GM23338 (cell line): ENCODE measurements at regions not wholly inside any gene's neighbourhood (a gene's known extent, or its start where the extent isn't known, plus 50 kb on each side); places are given as distances from the start of the nearest gene placed in this dataset.
A peak's percentile ranks its signal among the peaks of the same experiment; 100 is the strongest.

Experiments used
- ATAC-seq: fragments of 200-7000 bp; cut with Tn5 transposase; 3 replicates; pipeline ENCODE4 v1.9.1; 2020
- DNase-seq: peaks from one replicate; pipeline ENCODE4 v3.0.0-alpha.2; 2015; ENCODE audit warnings: low spot score
- H2AFZ ChIP-seq: fragments of 200-600 bp; sonication (generic); 2 replicates; pipeline ENCODE4 v1.8.0; 2016; ENCODE audit warnings: antibody characterized with exemption, mild to moderate bottlenecking, moderate library complexity
- H3F3A ChIP-seq: fragments of 200-600 bp; sonication (generic); replicated peaks from 2 replicates; pipeline ENCODE4 v1.8.0; 2017; ENCODE audit warnings: antibody characterized with exemption, mixed run types, low read depth
- H3K27ac ChIP-seq: fragments of 200-600 bp; sonication (generic); 2 replicates; pipeline ENCODE4 v1.6.1; 2016; ENCODE audit warnings: low read depth
- H3K27me3 ChIP-seq: fragments of 200-600 bp; sonication (generic); 2 replicates; pipeline ENCODE4 v1.8.0; 2016; ENCODE audit warnings: mild to moderate bottlenecking, mixed run types, moderate library complexity; ENCODE audit not compliant: insufficient read depth
- H3K36me3 ChIP-seq: fragments of 200-600 bp; sonication (generic); 2 replicates; pipeline ENCODE4 v1.8.0; 2016; ENCODE audit warnings: mild to moderate bottlenecking; ENCODE audit not compliant: insufficient read depth
- H3K4me1 ChIP-seq: fragments of 200-600 bp; sonication (generic); 2 replicates; pipeline ENCODE4 v1.8.0; 2016; ENCODE audit warnings: mild to moderate bottlenecking, moderate library complexity; ENCODE audit not compliant: insufficient read depth
- H3K4me2 ChIP-seq: fragments of 200-600 bp; sonication (generic); 2 replicates; pipeline ENCODE4 v1.7.1; 2017; ENCODE audit warnings: mixed run types
- H3K4me3 ChIP-seq: fragments of 200-600 bp; sonication (generic); 2 replicates; pipeline ENCODE4 v1.6.1; 2016; ENCODE audit warnings: mixed run types
- H3K79me2 ChIP-seq: fragments of 200-600 bp; sonication (generic); replicated peaks from 2 replicates; pipeline ENCODE4 v1.8.0; 2017; ENCODE audit warnings: mild to moderate bottlenecking; ENCODE audit not compliant: insufficient read depth
- H3K9me2 ChIP-seq: fragments of 200-600 bp; sonication (generic); 2 replicates; pipeline ENCODE4 v1.8.0; 2017; ENCODE audit not compliant: insufficient read depth
- H4K20me1 ChIP-seq: fragments of 200-600 bp; sonication (generic); replicated peaks from 2 replicates; pipeline ENCODE4 v1.8.0; 2017; ENCODE audit warnings: mild to moderate bottlenecking; ENCODE audit not compliant: insufficient read depth
- H3K27ac Mint-ChIP-seq: 2 replicates; pipeline ENCODE4 v1.8.0; 2020; ENCODE audit warnings: inconsistent platforms, mild to moderate bottlenecking, moderate library complexity, mixed read lengths
- H3K27me3 Mint-ChIP-seq: 3 replicates; pipeline ENCODE4 v1.8.0; 2022; ENCODE audit warnings: low read depth, mild to moderate bottlenecking, moderate library complexity, mixed read lengths, inconsistent platforms; ENCODE audit not compliant: insufficient read depth, poor library complexity
- H3K36me3 Mint-ChIP-seq: 3 replicates; pipeline ENCODE4 v1.8.0; 2021; ENCODE audit warnings: low read depth, mild to moderate bottlenecking, inconsistent platforms, moderate library complexity, mixed read lengths
- H3K4me1 Mint-ChIP-seq: 3 replicates; pipeline ENCODE4 v1.8.0; 2020; ENCODE audit warnings: mild to moderate bottlenecking, inconsistent platforms, mixed read lengths
- H3K4me3 Mint-ChIP-seq: 3 replicates; pipeline ENCODE4 v1.8.0; 2021; ENCODE audit warnings: moderate library complexity, mild to moderate bottlenecking, inconsistent platforms, mixed read lengths
- H3K9me3 Mint-ChIP-seq: 3 replicates; pipeline ENCODE4 v1.8.0; 2020; ENCODE audit warnings: moderate library complexity, mild to moderate bottlenecking, inconsistent platforms, mixed read lengths
- CREB1 ChIP-seq: fragments of 250-450 bp; sonication (Bioruptor Pico); IDR thresholded peaks from 2 replicates; pipeline ENCODE4 v1.5.0; 2020; ENCODE audit warnings: low read depth, mild to moderate bottlenecking, moderate library complexity
- EZH2 ChIP-seq: fragments of 200-600 bp; sonication (generic); IDR thresholded peaks from one replicate; pipeline ENCODE4 v1.8.0; 2017; ENCODE audit warnings: antibody characterized with exemption, mild to moderate bottlenecking, low read depth; ENCODE audit not compliant: unreplicated experiment
- JUNB ChIP-seq: IDR thresholded peaks from one replicate; pipeline ENCODE4 v1.6.1; 2016; ENCODE audit warnings: antibody characterized with exemption; ENCODE audit not compliant: unreplicated experiment
- NANOG ChIP-seq: IDR thresholded peaks from 2 replicates; pipeline ENCODE4 v1.6.1; 2016; ENCODE audit warnings: antibody characterized with exemption, borderline replicate concordance
- POLR2AphosphoS5 ChIP-seq: IDR thresholded peaks from 2 replicates; pipeline ENCODE4 v1.6.1; 2016; ENCODE audit warnings: antibody characterized with exemption, low read depth
- STAT1 ChIP-seq: IDR thresholded peaks from one replicate; pipeline ENCODE4 v1.6.1; 2016; ENCODE audit warnings: antibody characterized with exemption; ENCODE audit not compliant: unreplicated experiment
- ZNF114 ChIP-seq: fragments of 250-450 bp; sonication (Bioruptor Pico); IDR thresholded peaks from 2 replicates; pipeline ENCODE4 v1.5.0; 2020; ENCODE audit warnings: mild to moderate bottlenecking, moderate library complexity
- ZNF331 ChIP-seq: fragments of 250-450 bp; sonication (Bioruptor Pico); IDR thresholded peaks from 2 replicates; pipeline ENCODE4 v1.5.0; 2020; ENCODE audit warnings: low read depth, mild to moderate bottlenecking, moderate library complexity
- TF ChIP-seq, protein P1 (sequence below): IDR thresholded peaks from 2 replicates; pipeline ENCODE4 v1.6.1; 2016; ENCODE audit warnings: antibody characterized with exemption
- TF ChIP-seq, protein P2 (sequence below): IDR thresholded peaks from one replicate; pipeline ENCODE4 v1.6.1; 2018; ENCODE audit warnings: antibody characterized with exemption; ENCODE audit not compliant: unreplicated experiment
- TF ChIP-seq, protein P3 (sequence below), 2 experiments: fragments of 200-600 bp in 1 of 2; sonication (generic) in 1 of 2; conservative IDR thresholded peaks; 2 replicates each; pipeline versions ENCODE4 v1.5.1 to v1.6.1; 2016 to 2017; ENCODE audit warnings: antibody characterized with exemption in 2 of 2, low read depth in 2 of 2, mild to moderate bottlenecking in 2 of 2, moderate library complexity in 1 of 2

DNA sequence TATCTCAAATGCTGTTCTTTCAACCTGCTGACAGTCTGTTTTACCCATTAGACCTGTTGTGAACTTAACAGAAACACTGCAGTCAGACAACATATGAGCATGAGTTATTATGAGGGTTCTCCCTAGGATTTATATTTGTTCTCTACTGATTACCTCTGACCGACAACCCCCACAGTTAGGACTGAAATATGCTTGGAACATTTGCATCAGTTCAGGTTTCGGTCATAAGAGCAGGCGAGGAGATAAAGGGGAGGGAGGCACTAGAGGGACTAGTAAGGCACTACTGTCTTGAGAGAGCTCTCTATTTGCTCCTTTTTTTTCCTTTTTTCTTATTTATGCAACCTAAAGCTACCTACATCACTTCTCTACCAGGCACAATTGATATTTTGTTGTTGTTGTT, 133.2 kb upstream of the REG3G start:
- H4K20me1 ChIP-seq, result no peaks in the 10 kb centered on the region; the same call in 1 of the 2 replicates
- Mint-ChIP-seq H3K9me3 (no peaks in the 10 kb centered on the region), H3K36me3 (no peaks in the 10 kb centered on the region), H3K4me3 (no peak overlapping the region), H3K27me3 (no peaks in the 10 kb centered on the region), H3K27ac (no peak overlapping the region), H3K4me1 (peaks cover 13% of the 10 kb centered on the region)
- peak overlapping the region; percentile 8; the same call in 1 of the 2 replicates for H2AFZ ChIP-seq
- H3K4me1 ChIP-seq, result peaks cover under 1% of the 10 kb centered on the region; the same call in 1 of the 2 replicates
- no peaks in the 10 kb centered on the region for H3K27me3 ChIP-seq
- no peaks in the 10 kb centered on the region for H3K79me2 ChIP-seq
- H3K27ac ChIP-seq, result no peak overlapping the region
- no peak overlapping the region for H3K4me2 ChIP-seq
- TF ChIP-seq JUNB, result no peak
- TF ChIP-seq, protein P1, sequence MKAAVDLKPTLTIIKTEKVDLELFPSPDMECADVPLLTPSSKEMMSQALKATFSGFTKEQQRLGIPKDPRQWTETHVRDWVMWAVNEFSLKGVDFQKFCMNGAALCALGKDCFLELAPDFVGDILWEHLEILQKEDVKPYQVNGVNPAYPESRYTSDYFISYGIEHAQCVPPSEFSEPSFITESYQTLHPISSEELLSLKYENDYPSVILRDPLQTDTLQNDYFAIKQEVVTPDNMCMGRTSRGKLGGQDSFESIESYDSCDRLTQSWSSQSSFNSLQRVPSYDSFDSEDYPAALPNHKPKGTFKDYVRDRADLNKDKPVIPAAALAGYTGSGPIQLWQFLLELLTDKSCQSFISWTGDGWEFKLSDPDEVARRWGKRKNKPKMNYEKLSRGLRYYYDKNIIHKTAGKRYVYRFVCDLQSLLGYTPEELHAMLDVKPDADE, result no peak
- no peak for TF ChIP-seq NANOG
- TF ChIP-seq, protein P2, sequence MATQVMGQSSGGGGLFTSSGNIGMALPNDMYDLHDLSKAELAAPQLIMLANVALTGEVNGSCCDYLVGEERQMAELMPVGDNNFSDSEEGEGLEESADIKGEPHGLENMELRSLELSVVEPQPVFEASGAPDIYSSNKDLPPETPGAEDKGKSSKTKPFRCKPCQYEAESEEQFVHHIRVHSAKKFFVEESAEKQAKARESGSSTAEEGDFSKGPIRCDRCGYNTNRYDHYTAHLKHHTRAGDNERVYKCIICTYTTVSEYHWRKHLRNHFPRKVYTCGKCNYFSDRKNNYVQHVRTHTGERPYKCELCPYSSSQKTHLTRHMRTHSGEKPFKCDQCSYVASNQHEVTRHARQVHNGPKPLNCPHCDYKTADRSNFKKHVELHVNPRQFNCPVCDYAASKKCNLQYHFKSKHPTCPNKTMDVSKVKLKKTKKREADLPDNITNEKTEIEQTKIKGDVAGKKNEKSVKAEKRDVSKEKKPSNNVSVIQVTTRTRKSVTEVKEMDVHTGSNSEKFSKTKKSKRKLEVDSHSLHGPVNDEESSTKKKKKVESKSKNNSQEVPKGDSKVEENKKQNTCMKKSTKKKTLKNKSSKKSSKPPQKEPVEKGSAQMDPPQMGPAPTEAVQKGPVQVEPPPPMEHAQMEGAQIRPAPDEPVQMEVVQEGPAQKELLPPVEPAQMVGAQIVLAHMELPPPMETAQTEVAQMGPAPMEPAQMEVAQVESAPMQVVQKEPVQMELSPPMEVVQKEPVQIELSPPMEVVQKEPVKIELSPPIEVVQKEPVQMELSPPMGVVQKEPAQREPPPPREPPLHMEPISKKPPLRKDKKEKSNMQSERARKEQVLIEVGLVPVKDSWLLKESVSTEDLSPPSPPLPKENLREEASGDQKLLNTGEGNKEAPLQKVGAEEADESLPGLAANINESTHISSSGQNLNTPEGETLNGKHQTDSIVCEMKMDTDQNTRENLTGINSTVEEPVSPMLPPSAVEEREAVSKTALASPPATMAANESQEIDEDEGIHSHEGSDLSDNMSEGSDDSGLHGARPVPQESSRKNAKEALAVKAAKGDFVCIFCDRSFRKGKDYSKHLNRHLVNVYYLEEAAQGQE, result no peak
- no peak for TF ChIP-seq EZH2
- DNase-seq (no peak), ATAC-seq (no peak)
- no peaks in the 10 kb centered on the region for H3F3A ChIP-seq
- H3K4me3 ChIP-seq, result no peak overlapping the region
- H3K36me3 ChIP-seq, result no peaks in the 10 kb centered on the region
- no peaks in the 10 kb centered on the region; the same call in 1 of the 2 replicates for H3K9me2 ChIP-seq

DNA sequence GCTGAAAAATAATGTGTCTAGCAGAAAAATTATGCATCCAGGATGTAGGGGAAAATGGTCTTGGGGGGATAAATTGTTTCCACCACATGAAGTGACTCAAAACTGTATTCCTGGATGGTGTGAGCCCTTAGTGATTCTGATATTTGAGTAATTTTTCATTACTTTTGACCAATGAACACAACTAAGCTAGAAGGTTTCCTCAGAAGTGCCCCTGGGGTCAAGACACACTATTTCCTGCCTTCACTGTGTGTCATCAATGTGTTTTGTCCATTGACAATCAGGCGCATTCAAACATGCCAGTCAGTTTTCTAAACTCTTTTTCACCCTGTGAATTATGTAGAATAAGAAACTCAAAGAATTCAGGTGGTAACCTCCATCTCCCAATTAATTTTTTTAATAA, 130.5 kb upstream of the REG3G start:
- no peak overlapping the region for H3K4me2 ChIP-seq
- no peak overlapping the region for H2AFZ ChIP-seq
- H3K4me1 ChIP-seq, result no peaks in the 10 kb centered on the region
- no peaks in the 10 kb centered on the region for H3K36me3 Mint-ChIP-seq
- no peaks in the 10 kb centered on the region for H3K27me3 ChIP-seq
- H4K20me1 ChIP-seq, result no peaks in the 10 kb centered on the region; the same call in 1 of the 2 replicates
- H3K9me3 Mint-ChIP-seq, result no peaks in the 10 kb centered on the region
- H3K4me3 ChIP-seq, result no peak overlapping the region
- no peaks in the 10 kb centered on the region for H3K79me2 ChIP-seq
- no peak overlapping the region for H3K27ac ChIP-seq
- ATAC-seq (no peak), DNase-seq (no peak)
- H3K4me3 Mint-ChIP-seq, result no peak overlapping the region
- no peaks in the 10 kb centered on the region for H3K36me3 ChIP-seq
- no peak overlapping the region for H3K27ac Mint-ChIP-seq
- TF ChIP-seq CREB1 (CRISPR knock-in tag), result no peak
- TF ChIP-seq EZH2, result no peak
- TF ChIP-seq STAT1, result no peak
- TF ChIP-seq, protein P1, result no peak
- TF ChIP-seq, protein P3, sequence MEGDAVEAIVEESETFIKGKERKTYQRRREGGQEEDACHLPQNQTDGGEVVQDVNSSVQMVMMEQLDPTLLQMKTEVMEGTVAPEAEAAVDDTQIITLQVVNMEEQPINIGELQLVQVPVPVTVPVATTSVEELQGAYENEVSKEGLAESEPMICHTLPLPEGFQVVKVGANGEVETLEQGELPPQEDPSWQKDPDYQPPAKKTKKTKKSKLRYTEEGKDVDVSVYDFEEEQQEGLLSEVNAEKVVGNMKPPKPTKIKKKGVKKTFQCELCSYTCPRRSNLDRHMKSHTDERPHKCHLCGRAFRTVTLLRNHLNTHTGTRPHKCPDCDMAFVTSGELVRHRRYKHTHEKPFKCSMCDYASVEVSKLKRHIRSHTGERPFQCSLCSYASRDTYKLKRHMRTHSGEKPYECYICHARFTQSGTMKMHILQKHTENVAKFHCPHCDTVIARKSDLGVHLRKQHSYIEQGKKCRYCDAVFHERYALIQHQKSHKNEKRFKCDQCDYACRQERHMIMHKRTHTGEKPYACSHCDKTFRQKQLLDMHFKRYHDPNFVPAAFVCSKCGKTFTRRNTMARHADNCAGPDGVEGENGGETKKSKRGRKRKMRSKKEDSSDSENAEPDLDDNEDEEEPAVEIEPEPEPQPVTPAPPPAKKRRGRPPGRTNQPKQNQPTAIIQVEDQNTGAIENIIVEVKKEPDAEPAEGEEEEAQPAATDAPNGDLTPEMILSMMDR (conservative IDR thresholded peaks at IDR 0.05; ENCODE audit: low read depth in 2 of 2), result no peak
- TF ChIP-seq, protein P2, result no peak
- no peak for TF ChIP-seq ZNF114
- TF ChIP-seq ZNF331 (CRISPR knock-in tag), result no peak
- TF ChIP-seq POLR2AphosphoS5, result no peak
- TF ChIP-seq JUNB, result no peak
- TF ChIP-seq NANOG, result no peak
- H3K4me1 Mint-ChIP-seq, result peaks cover 2% of the 10 kb centered on the region; the same call in 1 of the 3 replicates
- no peaks in the 10 kb centered on the region; the same call in 1 of the 2 replicates for H3K9me2 ChIP-seq
- peaks cover 4% of the 10 kb centered on the region for H3K27me3 Mint-ChIP-seq
- no peaks in the 10 kb centered on the region for H3F3A ChIP-seq
